WTC11 (cell line): ENCODE measurements at regions not wholly inside any gene's neighbourhood (a gene's known extent, or its start where the extent isn't known, plus 50 kb on each side); places are given as distances from the start of the nearest gene placed in this dataset.

Experiments used
- ATAC-seq: fragments of 200-7000 bp; cut with Tn5 transposase; 2 replicates; pipeline ENCODE4 v1.10.0; 2021; ENCODE audit warnings: mild to moderate bottlenecking, moderate library complexity
- CTCF ChIA-PET: fragments of 300-600 bp; sonication (Branson Sonifier 250); formaldehyde crosslinking; loops from one replicate; lab custom pipeline; 2021; ENCODE audit warnings: antibody characterized with exemption; lab: Charles Lee
- POLR2A ChIA-PET: fragments of 350-600 bp; sonication (Branson Sonifier 250); formaldehyde crosslinking; loops from one replicate; lab custom pipeline; 2021; ENCODE audit warnings: antibody characterized with exemption; lab: Charles Lee
- DNase-seq: peaks from one replicate; pipeline ENCODE4 v3.0.0; 2021; ENCODE audit warnings: low spot score
- H3K27ac Mint-ChIP-seq: 2 replicates; pipeline ENCODE4 v1.8.0; 2021; ENCODE audit warnings: mixed read lengths
- H3K27me3 Mint-ChIP-seq: 2 replicates; pipeline ENCODE4 v1.8.0; 2021; ENCODE audit warnings: low read depth, mild to moderate bottlenecking, moderate library complexity, mixed read lengths
- H3K36me3 Mint-ChIP-seq: 2 replicates; pipeline ENCODE4 v1.8.0; 2021; ENCODE audit warnings: mixed read lengths
- H3K4me1 Mint-ChIP-seq: 2 replicates; pipeline ENCODE4 v1.8.0; 2022; ENCODE audit warnings: mixed read lengths
- H3K4me3 Mint-ChIP-seq: 2 replicates; pipeline ENCODE4 v1.8.0; 2021; ENCODE audit warnings: mild to moderate bottlenecking, moderate library complexity, mixed read lengths
- H3K9me3 Mint-ChIP-seq: 2 replicates; pipeline ENCODE4 v1.8.0; 2021; ENCODE audit warnings: mixed read lengths
- MYBL2 ChIP-seq: sonication (generic); formaldehyde crosslinking; IDR thresholded peaks from 2 replicates; pipeline ENCODE4 v1.8.1; 2023; ENCODE audit warnings: mild to moderate bottlenecking, moderate library complexity, missing genetic modification reagents
- OVOL2 ChIP-seq: fragments of 250-450 bp; sonication (Bioruptor Pico); IDR thresholded peaks from 2 replicates; pipeline ENCODE4 v1.9.0; 2021; ENCODE audit warnings: mild to moderate bottlenecking, borderline replicate concordance
- RELA ChIP-seq: sonication (generic); formaldehyde crosslinking; IDR thresholded peaks from 2 replicates; pipeline ENCODE4 v1.8.1; 2022; ENCODE audit warnings: missing genetic modification reagents, mild to moderate bottlenecking, borderline replicate concordance
- SP1 ChIP-seq: sonication (generic); formaldehyde crosslinking; conservative IDR thresholded peaks from 2 replicates; pipeline ENCODE4 v1.8.1; 2022; ENCODE audit warnings: missing genetic modification reagents
- TEAD4 ChIP-seq: sonication (generic); formaldehyde crosslinking; IDR thresholded peaks from 2 replicates; pipeline ENCODE4 v1.8.0; 2022; ENCODE audit warnings: mild to moderate bottlenecking, missing genetic modification reagents
- ZNF219 ChIP-seq: sonication (generic); formaldehyde crosslinking; IDR thresholded peaks from 2 replicates; pipeline ENCODE4 v1.8.0; 2023; ENCODE audit warnings: missing genetic modification reagents, mild to moderate bottlenecking, borderline replicate concordance
- ZNF416 ChIP-seq: fragments of 250-450 bp; sonication (Bioruptor Pico); IDR thresholded peaks from 2 replicates; pipeline ENCODE4 v1.9.0; 2021; ENCODE audit warnings: mild to moderate bottlenecking, inconsistent platforms
- ZNF423 ChIP-seq: fragments of 250-450 bp; sonication (Bioruptor Pico); IDR thresholded peaks from 2 replicates; pipeline ENCODE4 v2.1.2; 2022; ENCODE audit warnings: mild to moderate bottlenecking, moderate library complexity
- TF ChIP-seq, protein P1 (sequence below): sonication (generic); formaldehyde crosslinking; IDR thresholded peaks from 2 replicates; pipeline ENCODE4 v1.8.1; 2022; ENCODE audit warnings: low read depth, mild to moderate bottlenecking, moderate library complexity, missing genetic modification reagents, borderline replicate concordance
- TF ChIP-seq, protein P2 (sequence below): sonication (generic); formaldehyde crosslinking; IDR thresholded peaks from 2 replicates; pipeline ENCODE4 v1.8.0; 2022; ENCODE audit warnings: mild to moderate bottlenecking, missing genetic modification reagents
- TF ChIP-seq, protein P3 (sequence below): fragments of 200-600 bp; IDR thresholded peaks from 2 replicates; pipeline ENCODE4 v1.8.0; 2022; ENCODE audit warnings: antibody characterized with exemption
- TF ChIP-seq, protein P4 (sequence below): sonication (generic); formaldehyde crosslinking; IDR thresholded peaks from 2 replicates; pipeline ENCODE4 v1.8.1; 2023; ENCODE audit warnings: mild to moderate bottlenecking, missing genetic modification reagents, moderate library complexity
- TF ChIP-seq, protein P5 (sequence below): fragments of 250-450 bp; sonication (Bioruptor Pico); IDR thresholded peaks from 2 replicates; pipeline ENCODE4 v1.9.0; 2021; ENCODE audit warnings: mild to moderate bottlenecking

DNA sequence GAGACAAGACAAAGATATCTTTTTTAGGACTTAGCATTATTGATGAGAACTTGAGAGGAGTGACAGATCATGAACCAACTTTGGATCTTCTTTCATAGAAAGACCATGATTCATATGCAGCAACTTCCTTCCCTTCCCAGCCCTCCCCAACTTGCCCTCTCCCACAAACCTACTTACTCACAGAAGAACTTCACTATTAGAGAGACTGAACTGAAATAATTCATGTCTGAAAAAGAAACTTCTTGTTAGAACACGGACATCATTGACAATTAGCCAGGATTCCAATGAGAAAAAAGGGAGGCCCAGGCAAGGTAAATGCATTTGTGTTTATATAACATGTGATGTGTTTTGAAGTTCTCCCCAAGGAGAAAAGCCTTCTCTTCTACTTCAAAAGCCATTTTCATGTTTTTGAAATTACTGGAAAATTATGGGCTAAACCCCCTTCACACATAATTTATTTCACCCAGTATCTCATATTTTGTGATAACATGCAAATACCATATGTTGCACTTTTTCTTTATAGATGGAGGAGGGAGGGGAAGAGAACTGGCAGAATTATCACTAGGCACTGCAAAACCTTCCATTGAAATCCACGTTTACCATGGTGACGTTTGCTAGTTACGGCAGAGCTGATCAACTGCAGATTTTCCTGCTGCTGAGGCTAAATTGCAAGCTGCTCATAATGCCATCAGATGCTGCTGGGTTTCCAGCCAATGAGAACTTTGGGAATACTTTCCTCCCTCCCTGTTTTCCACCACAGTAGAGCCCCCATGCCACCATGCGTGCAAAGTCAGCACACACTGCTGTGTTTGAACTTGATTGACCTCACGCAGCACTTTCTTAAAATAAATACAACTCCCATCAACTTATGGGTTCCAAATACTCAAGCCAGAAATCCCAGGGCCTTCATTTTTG lies 294.7 kb downstream of the MEIS1 start:
- no peaks in the 10 kb centered on the region for H3K36me3 Mint-ChIP-seq
- ChIA-PET POLR2A (no interaction called here), CTCF (no interaction called here)
- TF ChIP-seq, protein P1, sequence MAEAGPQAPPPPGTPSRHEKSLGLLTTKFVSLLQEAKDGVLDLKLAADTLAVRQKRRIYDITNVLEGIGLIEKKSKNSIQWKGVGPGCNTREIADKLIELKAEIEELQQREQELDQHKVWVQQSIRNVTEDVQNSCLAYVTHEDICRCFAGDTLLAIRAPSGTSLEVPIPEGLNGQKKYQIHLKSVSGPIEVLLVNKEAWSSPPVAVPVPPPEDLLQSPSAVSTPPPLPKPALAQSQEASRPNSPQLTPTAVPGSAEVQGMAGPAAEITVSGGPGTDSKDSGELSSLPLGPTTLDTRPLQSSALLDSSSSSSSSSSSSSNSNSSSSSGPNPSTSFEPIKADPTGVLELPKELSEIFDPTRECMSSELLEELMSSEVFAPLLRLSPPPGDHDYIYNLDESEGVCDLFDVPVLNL, result no peak
- TF ChIP-seq TEAD4 (no peak), OVOL2 (CRISPR knock-in tag) (no peak)
- ATAC-seq (no peak), DNase-seq (no peak)
- H3K9me3 Mint-ChIP-seq, result no peaks in the 10 kb centered on the region
- no peak overlapping the region for H3K27ac Mint-ChIP-seq
- H3K27me3 Mint-ChIP-seq, result no peaks in the 10 kb centered on the region
- H3K4me1 Mint-ChIP-seq, result peaks cover 7% of the 10 kb centered on the region
- no peak overlapping the region for H3K4me3 Mint-ChIP-seq

DNA sequence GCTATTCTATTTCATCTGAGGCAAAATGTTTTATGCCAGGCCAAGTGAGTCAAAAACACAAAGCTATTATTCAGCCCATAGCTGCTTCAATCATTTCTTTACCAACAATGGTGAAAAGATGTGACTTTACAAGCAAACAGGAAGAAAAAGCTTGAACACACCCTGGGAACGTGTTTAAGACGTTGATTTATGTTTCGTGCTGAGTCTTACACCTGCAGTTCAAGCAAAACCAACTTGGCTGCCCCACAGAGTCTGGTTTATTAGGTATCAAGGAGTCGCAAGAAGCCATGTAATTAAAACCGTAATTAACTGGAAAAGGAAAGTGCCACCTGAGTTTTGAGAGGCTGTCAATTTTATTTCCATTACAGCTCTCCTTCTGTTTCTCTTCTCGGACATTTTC lies 295.5 kb downstream of the MEIS1 start:
- H3K36me3 Mint-ChIP-seq, result no peaks in the 10 kb centered on the region
- TF ChIP-seq, protein P2, sequence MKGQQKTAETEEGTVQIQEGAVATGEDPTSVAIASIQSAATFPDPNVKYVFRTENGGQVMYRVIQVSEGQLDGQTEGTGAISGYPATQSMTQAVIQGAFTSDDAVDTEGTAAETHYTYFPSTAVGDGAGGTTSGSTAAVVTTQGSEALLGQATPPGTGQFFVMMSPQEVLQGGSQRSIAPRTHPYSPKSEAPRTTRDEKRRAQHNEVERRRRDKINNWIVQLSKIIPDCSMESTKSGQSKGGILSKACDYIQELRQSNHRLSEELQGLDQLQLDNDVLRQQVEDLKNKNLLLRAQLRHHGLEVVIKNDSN, result no peak
- TF ChIP-seq RELA (CRISPR knock-in tag), result no peak
- TF ChIP-seq, protein P3, sequence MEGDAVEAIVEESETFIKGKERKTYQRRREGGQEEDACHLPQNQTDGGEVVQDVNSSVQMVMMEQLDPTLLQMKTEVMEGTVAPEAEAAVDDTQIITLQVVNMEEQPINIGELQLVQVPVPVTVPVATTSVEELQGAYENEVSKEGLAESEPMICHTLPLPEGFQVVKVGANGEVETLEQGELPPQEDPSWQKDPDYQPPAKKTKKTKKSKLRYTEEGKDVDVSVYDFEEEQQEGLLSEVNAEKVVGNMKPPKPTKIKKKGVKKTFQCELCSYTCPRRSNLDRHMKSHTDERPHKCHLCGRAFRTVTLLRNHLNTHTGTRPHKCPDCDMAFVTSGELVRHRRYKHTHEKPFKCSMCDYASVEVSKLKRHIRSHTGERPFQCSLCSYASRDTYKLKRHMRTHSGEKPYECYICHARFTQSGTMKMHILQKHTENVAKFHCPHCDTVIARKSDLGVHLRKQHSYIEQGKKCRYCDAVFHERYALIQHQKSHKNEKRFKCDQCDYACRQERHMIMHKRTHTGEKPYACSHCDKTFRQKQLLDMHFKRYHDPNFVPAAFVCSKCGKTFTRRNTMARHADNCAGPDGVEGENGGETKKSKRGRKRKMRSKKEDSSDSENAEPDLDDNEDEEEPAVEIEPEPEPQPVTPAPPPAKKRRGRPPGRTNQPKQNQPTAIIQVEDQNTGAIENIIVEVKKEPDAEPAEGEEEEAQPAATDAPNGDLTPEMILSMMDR, result no peak
- TF ChIP-seq ZNF219, result no peak
- no peaks in the 10 kb centered on the region for H3K27me3 Mint-ChIP-seq
- ATAC-seq (no peak), DNase-seq (no peak)
- ChIA-PET CTCF (no interaction called here), POLR2A (no interaction called here)
- no peak overlapping the region for H3K4me3 Mint-ChIP-seq
- no peak overlapping the region for H3K27ac Mint-ChIP-seq
- no peaks in the 10 kb centered on the region for H3K9me3 Mint-ChIP-seq
- H3K4me1 Mint-ChIP-seq, result peaks cover 6% of the 10 kb centered on the region; the same call in 1 of the 2 replicates

DNA sequence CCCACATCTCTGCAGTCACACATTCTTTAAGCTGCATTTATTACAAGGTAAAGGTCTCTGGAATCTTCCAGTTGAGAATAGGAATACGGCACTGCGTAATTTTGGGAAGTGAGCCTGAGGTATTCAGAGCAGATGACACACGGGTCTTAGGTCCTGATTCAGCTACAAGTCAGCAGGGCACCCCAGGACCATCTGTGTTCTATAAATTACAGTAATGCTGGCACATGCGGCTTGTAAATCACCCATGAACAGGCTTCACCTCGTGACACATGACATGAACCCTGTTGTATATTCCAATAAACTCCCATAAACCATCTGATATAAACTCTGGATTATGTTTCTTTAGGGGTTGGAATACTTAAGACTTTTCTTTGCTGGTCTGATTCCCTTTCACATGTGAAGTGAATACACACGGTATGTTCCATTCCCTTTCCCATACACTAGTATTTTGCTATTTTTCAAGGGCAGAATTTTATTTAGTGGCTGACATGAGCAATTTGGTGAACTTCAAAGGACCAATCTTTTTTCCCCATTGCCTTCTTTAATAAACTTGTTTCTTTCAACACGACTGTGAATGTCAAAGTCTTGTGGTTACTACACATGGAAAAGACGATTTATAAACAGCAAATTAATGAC lies 298.6 kb downstream of the MEIS1 start:
- peaks cover 4% of the 10 kb centered on the region; the same call in 1 of the 2 replicates for H3K4me1 Mint-ChIP-seq
- peaks cover 2% of the 10 kb centered on the region for H3K9me3 Mint-ChIP-seq
- TF ChIP-seq, protein P4, sequence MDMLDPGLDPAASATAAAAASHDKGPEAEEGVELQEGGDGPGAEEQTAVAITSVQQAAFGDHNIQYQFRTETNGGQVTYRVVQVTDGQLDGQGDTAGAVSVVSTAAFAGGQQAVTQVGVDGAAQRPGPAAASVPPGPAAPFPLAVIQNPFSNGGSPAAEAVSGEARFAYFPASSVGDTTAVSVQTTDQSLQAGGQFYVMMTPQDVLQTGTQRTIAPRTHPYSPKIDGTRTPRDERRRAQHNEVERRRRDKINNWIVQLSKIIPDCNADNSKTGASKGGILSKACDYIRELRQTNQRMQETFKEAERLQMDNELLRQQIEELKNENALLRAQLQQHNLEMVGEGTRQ (CRISPR knock-in tag), result no peak
- TF ChIP-seq ZNF416 (no peak), ZNF423 (CRISPR knock-in tag) (no peak), MYBL2 (CRISPR knock-in tag) (no peak), SP1 (CRISPR knock-in tag) (no peak)
- TF ChIP-seq, protein P5, sequence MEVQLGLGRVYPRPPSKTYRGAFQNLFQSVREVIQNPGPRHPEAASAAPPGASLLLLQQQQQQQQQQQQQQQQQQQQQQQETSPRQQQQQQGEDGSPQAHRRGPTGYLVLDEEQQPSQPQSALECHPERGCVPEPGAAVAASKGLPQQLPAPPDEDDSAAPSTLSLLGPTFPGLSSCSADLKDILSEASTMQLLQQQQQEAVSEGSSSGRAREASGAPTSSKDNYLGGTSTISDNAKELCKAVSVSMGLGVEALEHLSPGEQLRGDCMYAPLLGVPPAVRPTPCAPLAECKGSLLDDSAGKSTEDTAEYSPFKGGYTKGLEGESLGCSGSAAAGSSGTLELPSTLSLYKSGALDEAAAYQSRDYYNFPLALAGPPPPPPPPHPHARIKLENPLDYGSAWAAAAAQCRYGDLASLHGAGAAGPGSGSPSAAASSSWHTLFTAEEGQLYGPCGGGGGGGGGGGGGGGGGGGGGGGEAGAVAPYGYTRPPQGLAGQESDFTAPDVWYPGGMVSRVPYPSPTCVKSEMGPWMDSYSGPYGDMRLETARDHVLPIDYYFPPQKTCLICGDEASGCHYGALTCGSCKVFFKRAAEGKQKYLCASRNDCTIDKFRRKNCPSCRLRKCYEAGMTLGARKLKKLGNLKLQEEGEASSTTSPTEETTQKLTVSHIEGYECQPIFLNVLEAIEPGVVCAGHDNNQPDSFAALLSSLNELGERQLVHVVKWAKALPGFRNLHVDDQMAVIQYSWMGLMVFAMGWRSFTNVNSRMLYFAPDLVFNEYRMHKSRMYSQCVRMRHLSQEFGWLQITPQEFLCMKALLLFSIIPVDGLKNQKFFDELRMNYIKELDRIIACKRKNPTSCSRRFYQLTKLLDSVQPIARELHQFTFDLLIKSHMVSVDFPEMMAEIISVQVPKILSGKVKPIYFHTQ (CRISPR knock-in tag), result no peak
- ChIA-PET POLR2A (no interaction called here), CTCF (no interaction called here)
- no peak overlapping the region for H3K27ac Mint-ChIP-seq
- DNase-seq (no peak), ATAC-seq (no peak)
- H3K27me3 Mint-ChIP-seq, result no peaks in the 10 kb centered on the region
- no peaks in the 10 kb centered on the region for H3K36me3 Mint-ChIP-seq
- no peak overlapping the region for H3K4me3 Mint-ChIP-seq
